HCT116 (cell line): ENCODE measurements at regions not wholly inside any gene's neighbourhood (a gene's known extent, or its start where the extent isn't known, plus 50 kb on each side); places are given as distances from the start of the nearest gene placed in this dataset.

Source experiments
- EZH2phosphoT487 ChIP-seq: fragments of 200-600 bp; IDR thresholded peaks from 2 replicates; pipeline ENCODE4 v1.6.1; 2018; ENCODE audit warnings: antibody characterized with exemption, borderline replicate concordance
- FOSL1 ChIP-seq: IDR thresholded peaks from 2 replicates; pipeline ENCODE4 v1.6.1; 2012; ENCODE audit warnings: low read depth

DNA sequence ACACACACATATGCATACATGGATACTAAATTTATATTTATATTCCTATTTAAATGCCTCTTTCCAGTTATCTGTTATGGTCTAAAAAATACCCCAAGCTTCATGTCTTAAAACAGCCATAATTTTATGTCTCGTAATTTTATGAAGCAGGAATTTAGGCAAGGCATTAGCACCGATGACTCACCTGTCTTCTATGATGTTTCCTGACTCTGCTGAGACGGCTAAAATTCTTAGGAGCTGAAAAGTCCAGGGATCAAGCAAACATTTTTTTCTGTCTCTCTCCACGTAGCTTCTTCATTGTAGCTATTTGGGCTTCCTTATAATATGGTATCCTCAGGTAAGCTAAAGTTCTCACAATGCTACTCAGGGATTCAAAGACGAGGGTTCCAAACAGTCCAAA is 930.3 kb downstream of the STIM2 start:
- no peak for TF ChIP-seq FOSL1
- TF ChIP-seq EZH2phosphoT487: no peak
